ENCODE measurements at regions not wholly inside any gene's neighbourhood (a gene's known extent, or its start where the extent isn't known, plus 50 kb on each side); places are given as distances from the start of the nearest gene placed in this dataset.
"Not testable (repeated sequence)": the region's sequence is repeated elsewhere in the genome, so short reads cannot be mapped to it uniquely, and the experiment has no call there.

DNA sequence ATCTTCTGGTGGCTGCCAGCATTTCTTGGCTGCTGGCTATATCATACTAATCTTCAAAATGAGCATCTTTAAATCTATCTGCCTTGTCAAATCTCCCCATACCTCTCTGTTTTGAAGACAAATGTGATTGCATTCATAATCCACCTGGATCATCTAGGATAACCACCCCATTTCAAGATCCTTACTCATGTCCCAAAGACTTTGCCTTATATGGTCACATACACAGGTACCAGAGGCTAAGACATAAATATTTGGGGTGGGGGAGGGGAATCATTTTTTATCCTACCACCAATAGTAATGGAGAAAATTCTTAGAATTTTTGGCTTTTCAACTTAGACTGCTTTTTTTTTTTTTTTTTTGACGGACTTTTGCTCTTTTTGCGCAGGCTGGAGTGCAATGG lies 970.8 kb downstream of the PLOD2 start:
- in situ Hi-C loops (cut with HindIII; ENCODE audit: low sequenced_read_pairs) = no loop called here

DNA sequence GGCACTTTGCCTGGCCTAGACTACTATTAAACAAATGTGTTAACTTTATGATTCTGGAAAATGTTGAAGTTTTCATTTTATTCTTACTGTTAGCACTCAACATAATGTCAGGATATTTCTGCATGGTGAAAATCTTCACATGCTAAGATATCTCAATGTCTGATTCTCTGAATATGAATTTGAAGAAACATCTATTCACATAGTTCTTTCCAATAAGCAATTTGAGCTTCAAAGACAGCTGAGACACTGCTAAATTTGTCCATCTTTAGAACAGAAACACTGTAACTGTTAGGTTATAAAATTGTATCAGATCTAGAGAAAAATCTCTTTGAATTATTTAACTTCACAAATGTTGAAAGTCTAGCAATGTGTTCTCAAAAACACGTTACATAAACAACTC lies 970.2 kb downstream of the PLOD2 start:
- in situ Hi-C loops (cut with HindIII; ENCODE audit: low sequenced_read_pairs) = no loop called here

DNA sequence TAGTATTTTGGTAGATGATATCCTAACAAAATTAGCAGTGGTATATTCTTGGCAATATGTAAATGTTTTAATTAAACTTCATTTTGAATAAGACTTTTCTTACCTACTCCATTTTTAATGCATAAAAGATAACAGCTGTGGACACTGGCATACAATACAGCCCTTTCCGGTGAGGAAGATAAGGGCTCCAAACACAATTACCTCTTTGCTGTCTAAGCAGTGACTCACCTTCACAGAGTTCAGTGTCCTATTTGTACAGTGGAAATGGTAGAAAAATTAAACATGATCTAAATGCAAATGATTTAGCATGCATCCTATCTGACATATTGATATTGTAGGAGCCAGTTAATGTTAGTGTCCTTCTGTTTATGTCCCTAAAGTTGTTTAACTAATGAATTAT lies 969.4 kb downstream of the PLOD2 start:
- in situ Hi-C loops (cut with HindIII; ENCODE audit: low sequenced_read_pairs) = no loop called here

DNA sequence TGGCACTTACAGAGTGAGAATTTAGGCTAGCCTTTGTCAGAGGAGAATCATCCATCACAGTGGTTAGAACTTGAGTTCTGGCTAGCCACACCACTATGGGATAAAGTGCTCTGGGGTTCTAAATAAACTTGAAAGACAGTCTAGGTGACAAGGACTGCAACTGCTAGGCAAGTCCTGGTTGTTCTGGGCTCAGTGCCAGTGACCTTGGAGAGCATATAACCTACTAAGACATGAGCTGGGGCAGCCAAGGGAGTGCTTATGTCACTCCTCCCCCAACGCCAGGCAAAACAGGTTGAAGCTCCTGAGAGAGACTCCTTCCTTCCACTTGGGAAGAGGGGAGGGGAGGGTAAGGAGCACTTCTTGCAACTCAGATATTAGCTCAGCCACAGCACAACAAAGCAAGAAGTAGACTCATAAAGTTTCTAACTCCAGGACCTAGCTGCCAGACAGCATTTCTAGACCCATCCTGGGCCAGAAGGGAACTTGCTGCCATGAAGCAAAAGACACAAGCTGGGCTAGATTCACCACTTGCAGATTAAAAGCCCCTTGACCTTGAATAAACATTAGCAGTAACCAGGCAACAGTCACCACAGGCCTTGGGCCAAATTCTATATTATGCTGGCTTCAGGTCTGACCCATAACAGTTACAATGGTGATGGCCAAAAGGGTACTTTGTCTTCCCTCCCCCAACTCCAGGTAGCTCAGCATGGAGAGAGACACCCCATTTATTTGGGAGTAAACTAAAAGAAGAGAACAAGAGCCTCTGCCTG lies 963.7 kb downstream of the PLOD2 start:
- in situ Hi-C loops (cut with HindIII; ENCODE audit: low sequenced_read_pairs) = no loop called here

DNA sequence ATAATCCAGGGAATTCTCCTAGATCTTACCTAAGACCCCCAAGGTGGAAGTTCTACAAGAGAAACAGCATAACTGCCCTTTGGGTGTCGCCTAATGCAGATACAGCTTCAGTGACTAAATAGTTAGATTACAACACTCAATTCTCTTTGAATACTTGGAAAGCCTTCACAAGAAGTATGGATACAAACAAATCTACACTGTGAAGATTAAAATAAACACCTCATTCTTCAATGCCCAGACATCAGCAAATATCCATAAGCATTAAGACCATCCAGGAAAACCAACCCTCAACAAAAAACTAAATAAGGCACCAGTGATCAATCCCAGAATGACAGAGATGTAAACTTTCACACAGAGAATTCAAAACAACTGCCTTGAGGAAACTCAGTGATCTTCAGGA lies 963.2 kb downstream of the PLOD2 start:
- in situ Hi-C loops (cut with HindIII; ENCODE audit: low sequenced_read_pairs) = no loop called here

DNA sequence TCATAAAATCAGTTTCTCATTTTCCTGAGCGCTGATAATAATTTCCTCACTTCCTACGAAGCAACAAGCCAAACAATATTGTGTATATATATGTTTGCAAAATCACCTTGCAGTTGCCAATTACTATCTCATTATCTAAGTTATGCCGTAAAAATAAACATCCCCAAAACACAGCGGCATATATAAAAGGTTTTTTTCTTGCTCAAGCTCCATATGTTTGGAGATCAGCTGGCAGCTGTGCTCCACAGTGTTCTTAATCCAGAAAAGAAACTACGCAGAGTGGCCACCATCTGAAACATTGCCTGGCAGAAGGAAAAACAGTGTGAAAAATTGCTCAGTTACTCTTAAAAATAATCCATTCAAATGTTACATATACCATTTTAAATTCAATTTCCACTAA lies 951.4 kb downstream of the PLOD2 start:
- in situ Hi-C loops (cut with HindIII; ENCODE audit: low sequenced_read_pairs) = no loop called here

DNA sequence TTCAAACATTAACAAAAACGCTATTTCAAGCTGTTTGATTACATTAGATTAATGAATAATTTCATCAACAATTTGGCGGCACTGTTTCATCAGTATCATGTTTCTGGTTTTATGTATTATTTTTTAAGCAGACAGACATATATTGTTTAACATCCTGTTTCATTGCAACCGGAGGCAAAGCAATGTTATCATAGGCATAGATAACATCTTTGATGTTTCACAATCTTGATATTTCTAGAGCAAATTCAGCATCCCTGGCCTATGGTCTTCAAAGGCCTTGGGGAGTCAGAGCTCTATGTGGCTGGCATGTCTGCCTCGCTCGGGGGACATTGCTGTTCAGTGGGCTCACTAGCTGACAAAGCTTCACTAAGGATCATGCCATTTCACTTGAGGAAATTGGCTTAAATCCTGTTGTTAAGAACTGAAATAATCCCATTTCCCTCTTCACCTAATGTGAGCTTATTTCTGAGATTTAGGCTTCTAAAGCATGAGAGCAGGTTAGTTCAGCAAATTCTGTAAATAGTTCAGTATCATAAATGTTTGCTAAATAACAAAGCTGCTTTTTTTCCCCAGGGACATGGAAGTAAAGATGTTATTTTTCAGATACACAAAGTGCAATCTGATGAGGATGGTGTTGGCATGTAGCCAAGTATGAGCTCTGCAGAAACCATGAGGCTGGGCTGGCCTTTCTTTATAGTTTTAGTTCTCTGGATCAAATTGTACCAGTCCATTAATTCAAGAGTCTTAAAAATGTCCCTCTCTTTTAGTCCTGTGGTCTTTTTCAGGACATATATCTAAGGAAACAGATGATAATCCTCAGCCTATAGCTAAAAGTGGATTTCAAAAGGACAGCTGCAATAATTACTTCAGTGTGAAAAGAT lies 941.4 kb downstream of the PLOD2 start:
- in situ Hi-C loops (cut with HindIII; ENCODE audit: low sequenced_read_pairs) = no loop called here

DNA sequence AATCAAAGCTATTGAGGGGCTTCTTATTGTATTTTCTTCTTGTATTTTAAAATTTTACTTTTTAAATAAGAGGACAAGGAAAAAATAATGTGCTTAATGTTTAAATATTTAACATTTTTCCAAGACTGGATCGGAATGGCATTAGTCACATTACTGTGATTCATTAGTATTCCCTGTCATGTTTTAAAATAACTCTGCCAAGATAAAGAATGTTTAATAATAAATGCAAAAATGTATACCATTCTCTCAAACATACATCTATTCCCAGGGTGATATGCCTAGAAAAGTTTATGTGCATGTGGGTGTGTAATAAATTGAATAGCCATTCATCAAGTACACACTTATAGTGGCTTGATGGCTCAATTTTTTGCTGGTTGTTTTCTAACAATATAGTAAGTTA lies 936.1 kb downstream of the PLOD2 start:
- in situ Hi-C loops (cut with HindIII; ENCODE audit: low sequenced_read_pairs) = no loop called here

DNA sequence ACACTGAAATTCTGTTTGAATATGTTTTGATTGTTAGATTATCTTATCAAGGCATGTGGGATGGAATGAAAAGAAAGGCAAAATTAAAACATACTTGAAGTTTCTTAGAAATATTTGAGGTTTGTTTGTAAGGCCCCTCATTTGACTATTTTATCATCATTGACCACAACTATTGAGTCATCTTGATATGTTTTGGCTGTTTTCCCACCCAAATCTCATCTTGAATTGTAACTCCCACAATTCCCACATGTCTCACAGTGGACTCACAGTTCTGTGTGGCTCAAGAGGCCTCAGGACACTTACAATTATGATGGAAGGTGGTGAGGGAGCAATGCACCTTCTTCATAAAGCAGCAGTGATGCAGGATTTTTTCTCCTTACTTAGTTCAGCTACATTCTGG lies 917.1 kb downstream of the PLOD2 start:
- in situ Hi-C loops (cut with HindIII; ENCODE audit: low sequenced_read_pairs) = no loop called here

DNA sequence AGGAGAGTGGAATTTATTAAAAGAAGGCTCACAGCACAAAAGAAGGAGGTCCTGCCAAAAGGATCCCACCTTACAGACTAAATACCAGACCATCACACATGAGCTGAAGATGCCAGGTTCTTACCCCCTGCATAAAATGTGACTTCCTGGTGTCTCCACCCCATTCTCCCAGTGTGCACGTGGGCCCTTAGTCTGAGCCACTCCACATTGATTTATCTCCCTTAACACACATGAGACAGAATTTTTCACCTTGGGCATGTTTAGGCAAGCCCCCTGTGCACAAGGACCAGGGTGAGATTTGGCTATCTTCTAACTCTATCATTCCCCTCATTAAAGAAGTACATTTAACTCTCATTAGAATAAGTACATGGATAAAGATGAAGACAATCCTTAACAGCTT lies 916.7 kb downstream of the PLOD2 start:
- in situ Hi-C loops (cut with HindIII; ENCODE audit: low sequenced_read_pairs) = no loop called here

DNA sequence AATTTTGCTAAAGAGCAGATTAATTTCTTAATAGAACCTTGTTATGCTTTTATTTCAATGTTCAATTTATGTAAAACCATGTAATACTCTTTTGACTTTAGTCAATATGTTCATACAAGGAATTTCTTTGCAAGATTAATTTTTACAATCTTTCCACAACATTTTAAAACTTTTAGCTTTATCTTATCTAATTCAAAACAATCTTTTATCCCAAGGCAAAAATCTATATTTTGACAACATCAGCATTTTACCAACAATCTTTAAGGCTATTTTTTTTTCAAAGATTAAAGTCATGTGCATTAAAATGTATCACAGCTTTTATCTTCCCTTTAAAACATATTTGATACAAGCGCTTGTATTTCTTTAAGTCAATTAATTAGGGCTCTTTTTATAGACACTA lies 914.7 kb downstream of the PLOD2 start:
- in situ Hi-C loops (cut with HindIII; ENCODE audit: low sequenced_read_pairs) = no loop called here

DNA sequence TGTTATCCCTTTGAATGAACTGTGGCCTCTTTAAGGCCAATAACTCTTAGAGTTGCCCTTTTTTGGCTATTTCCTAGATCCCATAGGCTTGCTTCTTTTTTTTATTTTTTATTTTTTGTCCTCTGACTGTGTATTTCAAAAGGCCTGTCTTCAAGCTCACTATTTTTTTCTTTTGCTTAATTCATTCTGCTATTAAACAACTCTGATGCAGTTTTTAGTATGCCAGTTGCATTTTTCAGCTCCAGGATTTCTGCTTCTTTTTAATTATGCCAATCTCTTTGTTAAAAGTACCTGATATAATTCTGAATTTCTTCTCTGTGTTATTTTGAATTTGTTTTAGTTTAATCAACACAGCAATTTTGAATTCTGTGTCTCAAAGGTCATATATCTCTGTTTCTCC lies 912.1 kb downstream of the PLOD2 start:
- in situ Hi-C loops (cut with HindIII; ENCODE audit: low sequenced_read_pairs) = no loop called here

DNA sequence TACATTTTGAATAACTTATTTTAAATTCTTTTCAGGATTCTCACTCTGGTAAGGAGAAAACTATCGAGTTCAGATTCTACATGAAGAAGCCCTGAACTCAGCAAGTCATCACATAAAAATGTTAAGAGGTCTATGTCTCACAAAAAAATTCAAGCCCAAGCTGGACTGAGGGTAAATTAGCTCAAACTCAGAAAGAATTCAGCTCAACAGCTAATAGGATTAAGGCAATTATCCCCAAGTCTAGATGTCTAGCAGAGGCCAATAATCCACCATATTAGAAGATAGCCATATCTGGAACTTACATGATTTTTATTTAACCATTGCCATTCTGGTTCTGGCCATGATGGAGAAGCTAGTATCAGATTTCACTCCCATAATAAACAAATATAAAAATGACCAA lies 909.7 kb downstream of the PLOD2 start:
- in situ Hi-C loops (cut with HindIII; ENCODE audit: low sequenced_read_pairs) = no loop called here

DNA sequence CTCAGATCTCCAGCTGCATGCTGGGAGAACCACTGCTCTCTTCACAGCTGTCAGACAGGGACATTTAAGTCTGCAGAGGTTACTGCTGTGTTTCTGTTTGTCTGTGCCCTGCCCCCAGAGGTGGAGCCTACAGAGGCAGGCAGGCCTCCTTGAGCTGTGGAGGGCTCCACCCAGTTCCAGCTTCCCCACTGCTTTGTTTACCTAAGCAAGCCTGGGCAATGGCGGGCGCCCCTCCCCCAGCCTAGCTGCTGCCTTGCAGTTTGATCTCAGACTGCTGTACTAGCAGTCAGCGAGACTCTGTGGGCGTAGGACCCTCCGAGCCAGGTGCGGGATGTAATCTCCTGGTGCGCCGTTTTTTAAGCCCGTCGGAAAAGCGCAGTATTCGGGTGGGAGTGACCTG lies 903.0 kb downstream of the PLOD2 start:
- in situ Hi-C loops (cut with HindIII; ENCODE audit: low sequenced_read_pairs) = not testable (repeated sequence)

DNA sequence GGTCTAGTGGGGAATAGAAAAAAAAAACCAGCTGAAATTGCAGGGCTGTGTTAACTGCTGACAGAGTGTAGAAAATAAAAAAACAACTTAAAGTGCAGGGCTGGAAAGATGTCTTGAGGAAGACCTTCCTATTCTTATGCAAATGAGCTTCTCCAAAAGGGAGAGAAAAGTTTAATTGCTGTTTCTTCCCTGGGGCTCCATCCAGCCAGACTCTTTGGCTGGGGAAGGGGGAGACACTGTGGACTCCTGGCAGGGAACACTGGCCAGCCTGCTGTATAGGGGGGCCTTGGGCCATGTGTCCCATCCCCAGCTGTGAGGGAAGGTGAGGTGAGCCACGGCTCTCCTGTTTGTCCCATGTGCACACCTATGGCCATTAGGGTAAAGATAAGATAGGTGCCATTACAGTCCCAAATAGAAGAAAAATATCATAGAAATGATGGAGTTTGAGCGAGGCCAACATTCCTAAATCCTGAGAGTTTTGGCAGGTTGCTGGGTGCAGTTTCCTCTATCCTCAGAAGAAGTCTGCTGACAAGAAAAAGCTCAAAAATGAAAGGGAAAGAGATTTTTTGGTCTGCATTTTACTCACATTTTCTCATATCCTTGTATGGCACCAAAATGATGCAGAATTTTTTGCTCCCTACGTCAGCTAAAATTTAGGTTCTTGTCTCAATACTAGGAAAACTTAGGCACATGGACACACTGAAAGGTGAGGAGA lies 901.7 kb downstream of the PLOD2 start:
- in situ Hi-C loops (cut with HindIII; ENCODE audit: low sequenced_read_pairs) = no loop called here

DNA sequence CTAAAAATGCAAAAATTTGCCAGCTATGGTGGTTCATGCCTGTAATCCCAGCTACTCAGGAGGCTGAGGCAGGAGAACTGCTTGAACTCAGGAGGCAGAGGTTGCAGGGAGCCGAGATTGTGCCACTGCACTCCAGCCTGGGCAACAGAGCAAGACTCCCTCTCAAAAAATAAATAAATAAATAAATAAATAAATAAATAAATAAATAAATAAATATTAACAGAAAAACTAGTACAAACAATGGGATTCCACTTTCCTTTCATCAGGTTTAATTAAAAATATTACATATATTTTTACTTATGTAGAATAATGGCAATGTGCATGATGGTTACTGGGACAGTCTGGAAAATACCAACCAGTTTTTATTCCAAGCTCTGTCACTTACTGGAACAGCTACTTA lies 897.5 kb downstream of the PLOD2 start:
- in situ Hi-C loops (cut with HindIII; ENCODE audit: low sequenced_read_pairs) = not testable (repeated sequence)

DNA sequence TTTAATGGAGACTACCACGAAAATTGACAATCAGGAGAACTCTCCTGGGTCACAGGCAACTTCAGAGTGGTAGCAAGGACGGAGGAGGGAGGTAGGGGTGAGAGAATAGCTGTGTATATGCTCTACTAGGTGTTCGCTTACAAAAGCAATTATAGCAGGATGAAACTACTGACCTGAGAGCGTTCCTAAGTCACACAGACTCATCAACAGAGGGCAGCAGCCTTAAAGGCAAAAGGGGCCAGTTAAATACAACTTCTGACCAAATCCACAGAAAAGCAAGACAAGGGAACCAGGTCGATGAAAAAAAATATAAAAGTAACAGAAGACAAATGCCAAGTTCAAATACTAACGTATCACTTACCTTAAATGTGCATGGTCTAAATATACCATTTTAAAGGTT lies 894.6 kb downstream of the PLOD2 start:
- in situ Hi-C loops (cut with HindIII; ENCODE audit: low sequenced_read_pairs) = no loop called here

DNA sequence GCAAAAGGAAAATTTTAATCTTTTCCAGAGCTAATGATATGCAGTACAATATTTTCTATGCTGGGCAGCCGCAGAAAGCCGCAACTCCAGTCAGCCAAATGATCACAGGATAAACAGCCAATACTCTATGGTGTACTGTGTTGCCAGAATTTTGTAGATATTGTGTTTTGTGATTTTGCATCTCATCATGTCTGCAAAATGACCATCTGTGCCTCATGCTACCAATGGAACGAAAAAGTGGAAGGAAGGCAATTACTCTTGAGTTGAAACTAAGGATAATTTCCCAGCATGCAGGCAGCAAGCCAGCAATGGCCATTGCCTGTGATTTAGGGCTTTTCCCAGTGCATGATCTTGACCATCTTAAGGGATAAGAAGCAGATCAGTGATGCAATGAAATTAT lies 891.9 kb downstream of the PLOD2 start:
- in situ Hi-C loops (cut with HindIII; ENCODE audit: low sequenced_read_pairs) = no loop called here

DNA sequence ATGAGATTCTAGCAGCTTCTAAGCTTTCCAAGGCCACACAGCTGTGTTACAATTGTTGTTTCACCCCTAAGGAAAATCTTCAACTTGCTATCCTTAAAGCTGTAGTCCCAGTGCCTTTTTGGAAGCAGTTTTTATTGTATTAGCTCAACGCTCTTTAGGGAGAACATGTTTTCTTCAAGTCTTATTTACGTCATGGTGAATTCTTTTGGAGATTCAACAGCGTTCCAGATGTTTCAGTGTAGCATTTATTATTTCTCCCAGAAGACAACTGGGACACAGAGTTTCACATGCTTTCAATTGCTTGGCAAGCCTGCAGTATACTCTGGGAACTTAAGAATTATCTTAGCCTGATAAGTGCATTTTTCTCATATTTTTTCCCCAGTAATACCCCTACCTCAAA lies 888.3 kb downstream of the PLOD2 start:
- in situ Hi-C loops (cut with HindIII; ENCODE audit: low sequenced_read_pairs) = no loop called here

DNA sequence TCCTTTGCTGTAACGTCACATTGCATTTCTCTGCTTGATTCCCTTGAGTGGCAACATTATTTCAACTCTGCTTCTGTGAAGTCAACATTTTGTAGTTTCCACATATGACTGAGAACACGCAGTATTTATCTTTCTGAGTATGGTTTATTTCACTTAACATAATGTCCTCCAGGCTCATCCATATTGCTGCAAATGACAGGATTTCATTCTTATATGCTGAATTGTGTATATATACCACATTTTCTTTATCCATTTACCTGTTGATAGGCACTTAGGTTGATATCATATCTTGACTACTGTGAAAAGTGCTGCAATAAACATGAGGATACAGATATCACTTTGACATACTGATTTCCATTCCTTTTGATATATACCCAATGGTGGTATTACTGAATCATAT lies 878.5 kb downstream of the PLOD2 start:
- in situ Hi-C loops (cut with HindIII; ENCODE audit: low sequenced_read_pairs) = no loop called here

DNA sequence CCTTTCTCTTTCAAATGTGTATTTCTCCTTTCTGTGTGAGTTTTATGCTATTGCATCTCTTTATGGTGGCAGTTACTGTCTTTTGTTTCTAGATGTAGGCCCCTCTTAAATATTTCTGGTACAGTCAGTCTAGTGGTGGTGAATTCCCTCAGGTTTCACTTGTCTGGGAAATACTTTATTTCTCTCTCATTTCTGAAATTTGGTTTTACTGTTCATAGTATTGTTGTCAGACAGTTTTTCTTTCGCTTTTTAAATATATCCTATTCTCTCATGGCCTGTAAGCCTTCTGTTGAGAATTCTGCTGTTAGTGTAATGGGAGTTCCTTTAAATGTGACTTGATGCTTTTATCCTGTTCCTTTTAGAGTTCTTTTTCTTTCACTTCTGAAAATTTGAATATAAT lies 874.0 kb downstream of the PLOD2 start:
- in situ Hi-C loops (cut with HindIII; ENCODE audit: low sequenced_read_pairs) = no loop called here

DNA sequence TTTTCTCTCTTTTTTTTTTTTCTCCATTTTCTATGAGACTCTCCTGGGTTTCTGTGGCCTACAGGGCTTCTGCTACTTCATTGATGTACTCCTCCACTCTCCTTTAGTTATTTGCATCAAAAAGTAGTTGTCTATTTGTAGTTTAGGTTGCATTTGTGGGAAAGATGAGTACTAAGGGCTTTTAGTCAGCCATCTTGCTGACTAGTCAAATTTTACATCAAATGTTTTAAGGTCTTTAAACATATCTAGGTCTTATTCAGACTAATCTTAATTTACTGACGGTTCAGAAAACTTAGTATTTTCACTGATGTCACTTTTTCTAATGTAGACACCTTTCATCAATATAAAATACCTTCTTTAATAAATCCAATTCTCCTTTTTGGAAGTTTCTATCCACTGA lies 871.0 kb downstream of the PLOD2 start:
- in situ Hi-C loops (cut with HindIII; ENCODE audit: low sequenced_read_pairs) = no loop called here
